C4-2B (cell line): ENCODE measurements at regions not wholly inside any gene's neighbourhood (a gene's known extent, or its start where the extent isn't known, plus 50 kb on each side); places are given as distances from the start of the nearest gene placed in this dataset.

Experiments used
- CTCF ChIP-seq: fragments of 450-650 bp; conservative IDR thresholded peaks from 2 replicates; pipeline ENCODE4 v1.5.1; 2017; ENCODE audit warnings: mild to moderate bottlenecking
- ZFX ChIP-seq: fragments of 450-650 bp; IDR thresholded peaks from 2 replicates; pipeline ENCODE4 v1.6.1; 2017

DNA sequence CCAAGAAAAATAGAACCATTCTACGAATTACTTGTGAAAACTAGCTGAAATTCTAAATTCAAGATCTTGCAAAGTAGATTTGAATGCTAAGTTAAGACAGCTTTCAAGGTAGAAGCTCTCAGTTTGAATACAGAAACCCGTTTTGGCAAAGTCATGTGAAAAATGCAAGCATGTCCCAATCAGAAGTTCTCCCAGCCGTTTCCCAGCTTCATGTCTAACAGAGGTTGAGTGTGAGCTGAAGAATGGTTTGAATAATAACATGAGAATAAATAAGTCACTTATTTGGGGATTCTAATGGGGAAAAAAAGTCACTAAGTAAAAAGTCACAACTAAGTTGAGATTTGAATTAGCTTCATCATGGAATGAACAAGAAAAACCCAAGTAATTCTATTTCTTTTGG is 152.5 kb upstream of the MAP3K1 start:
- no peak for TF ChIP-seq CTCF
- no peak for TF ChIP-seq ZFX
